T-cell (primary cell): ENCODE measurements at regions not wholly inside any gene's neighbourhood (a gene's known extent, or its start where the extent isn't known, plus 50 kb on each side); places are given as distances from the start of the nearest gene placed in this dataset.

ENCODE experiments used
- ATAC-seq, 4 experiments: fragments of 200-7000 bp in 3 of 4; fragments of 150-1000 bp in 1 of 4; cut with Tn5 transposase; replicated peaks in 1 of 4; 1 replicate in 3 of 4; 2 replicates in 1 of 4; pipeline ENCODE4 v1.10.0; 2021; ENCODE audit warnings: moderate library complexity in 3 of 4, mild to moderate bottlenecking in 2 of 4, moderate number of reproducible peaks in 1 of 4
- CTCF ChIA-PET, 2 donors: fragments of 300-600 bp; sonication (Branson Sonifier 250); formaldehyde crosslinking; loops; one replicate each; lab custom pipeline; 2022; ENCODE audit warnings: antibody characterized with exemption in 2 of 2; lab: Charles Lee
- POLR2A ChIA-PET, 2 donors: fragments of 300-600 bp; sonication (Branson Sonifier 250); formaldehyde crosslinking; loops; one replicate each; lab custom pipeline; 2022; ENCODE audit warnings: antibody characterized with exemption in 2 of 2; lab: Charles Lee
- DNase-seq, 35 experiments: peaks; one replicate each; pipeline versions ENCODE4 v3.0.0 to v3.0.0-alpha.2; 2013 to 2023
- H3K27ac ChIP-seq: one replicate; pipeline ENCODE4 v1.5.1; 2013; ENCODE audit warnings: low read length
- H3K27me3 ChIP-seq, 2 experiments: replicated peaks in 1 of 2; 1 replicate in 1 of 2; 2 replicates in 1 of 2; pipeline versions ENCODE4 v1.6.1 to v1.7.0; 2013; ENCODE audit warnings: low read length in 1 of 2, mixed read lengths in 1 of 2; ENCODE audit not compliant: control insufficient read depth in 2 of 2, insufficient read depth in 2 of 2; ENCODE audit errors: extremely low read depth in 1 of 2
- H3K36me3 ChIP-seq, 2 donors: 1 replicate in 1 of 2; 2 replicates in 1 of 2; pipeline versions ENCODE4 v1.6.1 to v1.7.0; 2013; ENCODE audit warnings: low read length in 1 of 2; ENCODE audit not compliant: control insufficient read depth in 2 of 2, insufficient read depth in 1 of 2; ENCODE audit errors: extremely low read depth in 1 of 2
- H3K4me1 ChIP-seq, 2 experiments: 1 replicate in 1 of 2; 2 replicates in 1 of 2; pipeline versions ENCODE4 v1.6.1 to v1.7.0; 2013; ENCODE audit warnings: low read length in 2 of 2, mixed read lengths in 1 of 2; ENCODE audit not compliant: insufficient read depth in 2 of 2, control insufficient read depth in 1 of 2; ENCODE audit errors: extremely low read depth in 1 of 2
- H3K4me3 ChIP-seq, 2 donors: 1 replicate in 1 of 2; 2 replicates in 1 of 2; pipeline versions ENCODE4 v1.5.1 to v1.7.0; 2013; ENCODE audit warnings: mild to moderate bottlenecking in 2 of 2, low read length in 1 of 2, moderate library complexity in 1 of 2; ENCODE audit not compliant: control insufficient read depth in 1 of 2; ENCODE audit errors: extremely low read depth in 1 of 2
- H3K9me3 ChIP-seq: 2 replicates; pipeline ENCODE4 v1.7.0; 2013
- H3K27ac Mint-ChIP-seq, 2 donors: one replicate each; pipeline ENCODE4 v1.8.0; 2020 to 2021; ENCODE audit warnings: mild to moderate bottlenecking in 2 of 2, mixed read lengths in 2 of 2
- H3K27me3 Mint-ChIP-seq, 2 donors: one replicate each; pipeline ENCODE4 v1.8.0; 2021 to 2022; ENCODE audit warnings: mixed read lengths in 2 of 2
- H3K36me3 Mint-ChIP-seq: one replicate; pipeline ENCODE4 v1.8.0; 2021; ENCODE audit warnings: mixed read lengths
- H3K4me1 Mint-ChIP-seq, 3 donors: one replicate each; pipeline ENCODE4 v1.8.0; 2020 to 2022; ENCODE audit warnings: mixed read lengths in 3 of 3, mild to moderate bottlenecking in 1 of 3
- H3K4me3 Mint-ChIP-seq, 3 donors: one replicate each; pipeline ENCODE4 v1.8.0; 2020 to 2022; ENCODE audit warnings: mild to moderate bottlenecking in 3 of 3, mixed read lengths in 3 of 3, moderate library complexity in 3 of 3
- H3K9me3 Mint-ChIP-seq, 3 donors: one replicate each; pipeline ENCODE4 v1.8.0; 2020 to 2022; ENCODE audit warnings: mixed read lengths in 3 of 3
- WGBS: methylation state at CpG from one replicate; pipeline ENCODE4 v1.1.5; 2013; ENCODE audit warnings: missing lambda C conversion rate; ENCODE audit not compliant: insufficient coverage; 5-methylcytosine and 5-hydroxymethylcytosine counted together

DNA sequence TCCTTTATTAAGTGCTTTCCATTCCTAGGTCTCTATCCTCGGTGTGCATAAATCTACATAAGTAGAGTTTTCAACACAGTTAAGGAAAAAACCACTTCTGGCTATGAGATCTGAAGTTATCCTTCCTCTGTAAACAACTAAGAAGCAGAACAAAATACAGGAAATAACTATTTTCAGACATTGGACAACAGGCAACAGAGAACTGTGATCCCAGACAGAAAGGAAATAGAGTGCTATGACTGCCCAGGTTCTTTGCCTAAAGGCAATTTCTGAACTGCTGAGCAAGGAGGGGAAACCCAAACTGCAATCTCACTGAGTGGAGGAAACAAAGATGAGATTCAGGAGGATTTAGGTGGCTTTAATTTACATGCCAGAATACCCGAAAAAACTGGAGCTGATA lies 285.4 kb downstream of the SNX13 start:
- CTCF ChIA-PET: no interaction called here
- H3K27ac Mint-ChIP-seq: no peak overlapping the region
- POLR2A ChIA-PET: no interaction called here
- Histone ChIP-seq H3K27me3 (no peaks in the 10 kb centered on the region), H3K4me3 (no peak overlapping the region), H3K9me3 (no peaks in the 10 kb centered on the region), H3K36me3 (no peaks in the 10 kb centered on the region), H3K27ac (no peak overlapping the region), H3K4me1 (no peaks in the 10 kb centered on the region)
- no peaks in the 10 kb centered on the region for H3K36me3 Mint-ChIP-seq
- DNase-seq (no peak), ATAC-seq (no peak)
- no CpG with 5 or more reads among the region's 2 CpGs for WGBS
- no peaks in the 10 kb centered on the region for H3K4me1 Mint-ChIP-seq
- no peak overlapping the region for H3K4me3 Mint-ChIP-seq
- peaks cover 0 to 2% (median 0%) of the 10 kb centered on the region in 3 donors for H3K9me3 Mint-ChIP-seq
- H3K27me3 Mint-ChIP-seq: peaks cover 0 to 2% of the 10 kb centered on the region in 2 donors

DNA sequence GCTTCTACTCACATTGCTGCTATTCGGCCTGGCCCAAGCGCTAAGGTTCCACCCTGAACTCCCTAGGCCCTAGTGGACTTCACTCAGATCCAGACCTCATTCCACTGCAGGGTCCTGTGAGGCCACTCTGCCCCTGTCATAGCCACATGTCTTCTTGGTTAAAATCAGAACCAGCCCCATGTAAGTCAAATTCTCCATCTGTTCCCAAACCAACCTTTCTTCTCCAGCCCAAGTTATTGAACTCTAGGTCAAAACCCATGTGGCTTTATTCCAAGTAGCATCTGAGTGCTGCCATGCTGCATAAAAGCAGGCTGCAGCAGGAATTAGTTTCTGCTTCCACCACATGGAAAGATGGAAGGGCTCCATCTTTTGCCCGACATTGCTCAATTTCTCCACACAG lies 281.2 kb downstream of the SNX13 start:
- ATAC-seq: no peak
- H3K4me3 Mint-ChIP-seq: no peak overlapping the region
- Histone ChIP-seq H3K27me3 (no peaks in the 10 kb centered on the region), H3K36me3 (no peaks in the 10 kb centered on the region), H3K4me3 (no peak overlapping the region), H3K9me3 (no peaks in the 10 kb centered on the region), H3K4me1 (no peaks in the 10 kb centered on the region), H3K27ac (no peak overlapping the region)
- peaks cover 6 to 8% of the 10 kb centered on the region in 2 donors for H3K27me3 Mint-ChIP-seq
- 91% methylated on average over 2 of the region's 3 CpGs for WGBS
- DNase-seq: no peak
- ChIA-PET CTCF (no interaction called here), POLR2A (no interaction called here)
- H3K9me3 Mint-ChIP-seq: peaks cover 0 to 2% (median 0%) of the 10 kb centered on the region in 3 donors
- H3K27ac Mint-ChIP-seq: no peak overlapping the region
- no peaks in the 10 kb centered on the region for H3K36me3 Mint-ChIP-seq
- H3K4me1 Mint-ChIP-seq: no peaks in the 10 kb centered on the region

DNA sequence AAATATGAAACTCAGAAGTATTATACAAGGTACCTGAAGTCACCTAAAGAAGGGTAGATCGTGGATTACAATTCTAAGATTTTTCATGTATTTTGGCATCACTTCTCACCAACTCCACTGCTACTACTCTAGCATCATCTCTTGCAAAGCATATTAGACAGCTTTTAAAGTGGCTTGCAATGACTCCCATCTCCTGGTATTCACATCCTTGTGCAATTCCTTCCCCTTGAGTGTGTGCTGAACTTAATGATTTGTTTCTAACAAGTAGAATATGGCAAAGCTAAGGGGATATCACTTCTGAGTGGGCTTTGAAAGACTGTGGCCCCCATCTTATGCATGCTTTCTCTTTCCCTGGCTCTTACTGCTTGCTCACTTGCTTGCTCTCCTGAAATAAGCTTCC lies 280.2 kb downstream of the SNX13 start:
- Mint-ChIP-seq H3K36me3 (no peaks in the 10 kb centered on the region), H3K9me3 (peaks cover 0 to 2% (median 0%) of the 10 kb centered on the region in 3 donors), H3K4me3 (no peak overlapping the region), H3K27me3 (peaks cover 6 to 8% of the 10 kb centered on the region in 2 donors), H3K4me1 (no peaks in the 10 kb centered on the region), H3K27ac (no peak overlapping the region)
- Histone ChIP-seq H3K27ac (no peak overlapping the region), H3K9me3 (no peaks in the 10 kb centered on the region), H3K4me3 (no peak overlapping the region), H3K27me3 (no peaks in the 10 kb centered on the region), H3K4me1 (no peaks in the 10 kb centered on the region), H3K36me3 (no peaks in the 10 kb centered on the region)
- DNase-seq: no peak
- POLR2A ChIA-PET: no interaction called here
- ATAC-seq: no peak
- WGBS: no CpG with 5 or more reads among the region's 1 CpG
- CTCF ChIA-PET: no interaction called here

DNA sequence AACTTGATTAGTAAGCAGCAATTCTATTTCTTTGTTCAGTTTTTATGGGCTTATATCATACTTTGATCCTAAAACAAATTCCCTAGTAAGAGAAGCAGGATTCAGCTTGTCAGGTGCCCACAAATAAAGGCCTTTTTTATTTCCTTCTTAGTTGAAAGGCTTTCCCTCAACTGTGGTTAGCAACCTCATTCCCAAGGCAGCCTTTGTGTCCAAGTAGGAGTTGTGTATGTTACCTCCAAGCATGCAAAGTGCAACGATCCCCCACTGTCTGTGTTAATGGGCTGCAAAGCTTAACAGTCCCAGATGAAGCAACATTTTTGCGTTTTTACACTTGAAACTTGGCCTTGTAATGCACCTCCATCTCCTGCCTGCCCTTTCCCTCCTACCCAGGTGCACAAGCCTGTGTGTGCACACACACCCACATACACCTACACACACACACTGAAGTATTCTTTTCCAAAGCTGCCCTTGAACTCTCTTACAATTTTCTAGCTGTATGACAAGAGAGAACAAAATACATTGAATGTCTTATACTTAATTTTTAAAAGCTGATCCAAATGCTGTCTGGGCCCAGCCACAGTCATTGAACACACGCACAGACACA lies 278.2 kb downstream of the SNX13 start:
- no peak for DNase-seq
- ChIA-PET POLR2A (no interaction called here), CTCF (no interaction called here)
- no peaks in the 10 kb centered on the region for H3K36me3 Mint-ChIP-seq
- Histone ChIP-seq H3K27ac (no peak overlapping the region), H3K4me3 (no peak overlapping the region), H3K27me3 (no peaks in the 10 kb centered on the region), H3K9me3 (no peaks in the 10 kb centered on the region), H3K36me3 (no peaks in the 10 kb centered on the region), H3K4me1 (no peaks in the 10 kb centered on the region)
- H3K4me3 Mint-ChIP-seq: no peak overlapping the region
- H3K4me1 Mint-ChIP-seq: no peaks in the 10 kb centered on the region
- peaks cover 9% of the 10 kb centered on the region in 2 donors for H3K27me3 Mint-ChIP-seq
- no peak overlapping the region for H3K27ac Mint-ChIP-seq
- 100% methylated on average over 2 of the region's 3 CpGs for WGBS
- ATAC-seq: no peak
- H3K9me3 Mint-ChIP-seq: peaks cover 0 to 2% (median 0%) of the 10 kb centered on the region in 3 donors

DNA sequence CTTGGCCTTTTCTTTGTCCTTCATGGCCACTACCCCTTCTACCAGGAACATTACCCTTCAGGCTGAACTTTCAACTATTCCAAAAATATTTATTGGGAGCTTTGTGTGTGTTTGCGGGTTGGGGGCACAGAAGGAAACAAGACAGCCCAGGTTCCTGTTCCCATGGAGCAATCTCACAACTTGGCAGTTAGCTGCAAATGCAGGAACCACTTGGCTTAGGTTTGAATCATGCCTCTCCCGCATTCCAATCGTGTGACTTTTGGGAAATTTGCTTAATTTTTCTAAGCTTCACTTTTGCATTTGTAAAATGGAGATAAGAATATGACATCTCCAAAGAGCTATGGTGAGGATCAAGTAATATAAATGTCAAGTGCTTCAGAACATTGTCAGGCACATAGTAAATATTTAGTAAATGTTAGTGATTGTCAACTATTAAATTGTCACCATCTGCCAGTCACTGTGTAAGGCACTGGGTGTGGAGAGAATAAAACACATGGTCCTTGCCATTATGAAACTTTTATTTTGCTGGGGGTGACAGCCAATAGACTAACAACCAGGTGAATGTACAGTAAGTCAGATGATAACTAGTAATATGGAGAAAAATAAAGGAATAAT lies 277.1 kb downstream of the SNX13 start:
- Histone ChIP-seq H3K4me3 (no peak overlapping the region), H3K9me3 (no peaks in the 10 kb centered on the region), H3K27me3 (no peaks in the 10 kb centered on the region), H3K27ac (no peak overlapping the region), H3K4me1 (no peaks in the 10 kb centered on the region), H3K36me3 (no peaks in the 10 kb centered on the region)
- H3K9me3 Mint-ChIP-seq: peaks cover 0 to under 1% (median 0%) of the 10 kb centered on the region in 3 donors
- H3K27me3 Mint-ChIP-seq: peaks cover 9 to 10% of the 10 kb centered on the region in 2 donors
- DNase-seq (no peak), ATAC-seq (no peak)
- no peak overlapping the region for H3K27ac Mint-ChIP-seq
- ChIA-PET POLR2A (no interaction called here), CTCF (no interaction called here)
- WGBS: 100% methylated on average over 3 of the region's 3 CpGs
- no peak overlapping the region for H3K4me3 Mint-ChIP-seq
- no peaks in the 10 kb centered on the region for H3K36me3 Mint-ChIP-seq
- no peaks in the 10 kb centered on the region for H3K4me1 Mint-ChIP-seq

DNA sequence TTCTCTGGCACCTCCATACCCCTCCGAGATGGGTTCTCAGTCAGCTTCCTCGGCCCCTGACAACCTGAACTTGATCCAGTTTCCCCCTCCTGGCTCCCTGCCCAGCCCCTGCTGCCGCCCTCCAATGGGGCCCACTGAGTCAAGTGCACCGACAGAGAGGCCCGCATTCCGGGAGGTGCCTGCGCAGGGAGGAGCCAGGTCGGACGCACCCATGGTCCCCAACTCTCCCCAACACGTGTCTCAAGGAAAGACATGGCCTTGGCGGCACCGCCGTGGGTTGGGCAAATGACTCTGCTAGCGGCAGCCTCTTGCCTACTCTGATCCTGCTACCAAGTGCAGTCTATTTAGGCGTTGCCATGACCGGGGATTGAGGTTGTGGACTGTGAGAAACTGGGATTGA lies 275.3 kb downstream of the SNX13 start:
- Mint-ChIP-seq H3K27ac (no peak overlapping the region), H3K4me1 (no peaks in the 10 kb centered on the region), H3K4me3 (no peak overlapping the region), H3K27me3 (peaks cover 10% of the 10 kb centered on the region in 2 donors), H3K36me3 (no peaks in the 10 kb centered on the region), H3K9me3 (no peaks in the 10 kb centered on the region)
- H3K27ac ChIP-seq: no peak overlapping the region
- CTCF ChIA-PET: no interaction called here
- H3K4me1 ChIP-seq: no peaks in the 10 kb centered on the region
- ATAC-seq: no peak
- POLR2A ChIA-PET: no interaction called here
- H3K9me3 ChIP-seq: no peaks in the 10 kb centered on the region
- WGBS: 88% methylated on average over 10 of the region's 16 CpGs
- no peaks in the 10 kb centered on the region for H3K36me3 ChIP-seq
- DNase-seq: no peak
- H3K27me3 ChIP-seq: no peaks in the 10 kb centered on the region
- no peak overlapping the region for H3K4me3 ChIP-seq
